RCC 7860 (cell line): ENCODE measurements at regions not wholly inside any gene's neighbourhood (a gene's known extent, or its start where the extent isn't known, plus 50 kb on each side); places are given as distances from the start of the nearest gene placed in this dataset.
"Not testable (repeated sequence)": the region's sequence is repeated elsewhere in the genome, so short reads cannot be mapped to it uniquely, and the experiment has no call there.

Experiments
- DNase-seq: peaks from one replicate; pipeline ENCODE4 v3.0.0-alpha.2; 2015; ENCODE audit warnings: low spot score
- FAIRE-seq: peaks from 2 replicates; lab custom pipeline; 2012; peaks lifted over from hg19 to GRCh38; lab: Jason Lieb, UNC

GRCh38 chr13:23947893-23948292 is 50.6 kb upstream of the C1QTNF9B start:
- DNase-seq (no peak), FAIRE-seq (no peak)

DNA sequence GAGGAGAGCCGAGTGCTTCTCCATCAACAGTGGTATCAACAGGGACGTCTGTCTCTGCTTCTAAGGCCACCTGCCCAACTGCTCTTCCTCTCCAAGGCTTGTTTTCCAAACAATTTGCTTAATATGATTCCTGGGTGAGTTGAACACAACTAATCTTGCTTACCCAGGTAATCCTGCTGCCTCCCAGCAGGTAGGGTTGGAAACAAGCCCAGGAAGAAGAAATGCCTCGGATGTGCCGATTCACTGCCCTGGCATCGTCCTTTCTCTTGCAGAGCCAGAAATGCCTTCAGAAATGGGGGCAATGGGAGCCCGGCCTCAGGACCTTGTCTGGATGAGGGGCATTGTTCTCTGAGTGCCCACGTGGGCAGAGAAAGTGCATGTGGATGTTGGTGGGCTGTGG is 51.9 kb upstream of the C1QTNF9B start:
- no peak for FAIRE-seq
- no peak for DNase-seq

GRCh38 chr13:23949736-23950135 is 52.4 kb upstream of the C1QTNF9B start:
- FAIRE-seq (no peak), DNase-seq (no peak)

DNA sequence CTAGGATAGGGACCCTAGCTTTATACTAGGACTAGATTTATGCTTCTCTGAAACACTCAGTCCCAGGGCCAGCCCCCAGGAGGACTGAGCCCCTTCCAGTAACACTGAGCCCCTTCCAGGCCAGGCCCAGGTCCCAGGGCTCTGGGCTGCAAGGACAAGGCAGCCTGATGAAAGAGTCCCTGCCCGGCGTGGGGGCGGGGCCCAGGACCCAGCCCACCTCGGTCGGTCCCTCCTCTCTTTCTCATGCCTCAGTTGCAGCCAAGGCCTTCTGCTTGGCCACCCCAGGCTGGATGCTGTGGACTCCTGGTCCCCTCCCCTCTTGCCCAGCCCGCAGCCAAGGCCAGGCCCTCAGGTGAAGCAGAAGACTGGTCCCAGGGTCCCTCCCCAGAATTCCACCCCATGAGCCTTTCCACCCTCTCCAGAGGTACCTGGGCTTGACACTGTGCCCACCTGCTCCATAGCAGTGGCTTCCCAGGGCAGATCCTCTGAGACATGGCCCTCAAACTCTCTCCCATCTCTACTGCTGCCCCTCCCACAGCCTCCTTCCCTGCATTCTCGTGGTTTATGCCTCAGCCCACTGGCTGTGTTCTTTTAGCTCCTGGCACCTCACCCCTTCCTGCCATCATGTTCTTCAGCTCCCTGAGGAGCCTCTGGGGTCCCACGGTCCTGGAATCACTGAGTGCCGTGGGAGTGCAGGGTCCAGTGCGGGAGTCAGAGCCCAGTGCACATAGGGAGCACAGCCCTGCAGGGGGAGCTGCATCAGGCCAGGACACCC is 53.6 kb upstream of the C1QTNF9B start:
- FAIRE-seq = no peak
- no peak for DNase-seq

GRCh38 chr13:23952796-23953195 is 55.5 kb upstream of the C1QTNF9B start:
- DNase-seq (no peak), FAIRE-seq (no peak)

- FAIRE-seq (no peak), DNase-seq (no peak)
Measured at GRCh38 chr13:23953860-23954512, 56.7 kb upstream of the C1QTNF9B start.

GRCh38 chr13:23955064-23955463 is 57.8 kb upstream of the C1QTNF9B start:
- no peak for FAIRE-seq
- DNase-seq = no peak

DNA sequence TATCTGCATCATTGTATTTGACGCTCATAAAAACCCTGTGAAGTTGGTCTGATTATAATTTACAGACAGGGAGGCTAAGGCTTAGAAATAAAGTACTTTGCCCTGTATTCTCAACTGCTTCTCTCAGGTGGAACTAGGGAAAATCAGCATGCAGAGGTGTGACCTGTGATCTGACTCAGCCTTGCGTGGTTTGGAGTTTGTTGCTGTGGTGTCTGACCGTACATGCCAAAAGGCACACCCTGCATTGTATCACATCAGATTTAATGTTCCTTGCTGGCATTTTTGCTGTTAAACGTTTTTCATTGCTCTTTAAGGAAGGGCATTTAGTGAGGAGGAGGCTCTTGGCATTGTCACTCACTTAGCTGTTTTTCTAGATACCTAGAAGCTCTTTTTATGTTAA is 58.8 kb upstream of the C1QTNF9B start:
- peak; percentile 83 for FAIRE-seq
- DNase-seq = peak; percentile 50

DNA sequence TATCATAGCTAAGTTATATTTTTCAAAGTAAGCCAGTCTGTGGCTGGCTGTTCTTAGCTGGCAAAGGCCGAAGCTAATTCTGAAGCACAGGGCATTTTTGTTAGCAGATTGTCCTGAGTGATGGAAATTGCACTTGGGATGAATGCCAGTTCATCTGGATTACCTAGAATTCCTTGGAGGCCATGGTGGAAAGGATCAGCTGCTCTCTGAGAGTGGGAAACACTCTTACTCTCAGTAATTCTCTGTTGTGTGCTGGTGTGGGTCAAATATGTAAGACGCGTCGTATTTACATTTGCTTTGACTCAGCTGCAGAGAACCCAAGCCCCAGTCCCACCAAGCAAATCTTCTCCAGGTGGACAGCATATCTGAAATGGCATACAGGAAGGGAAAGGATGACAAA is 60.7 kb upstream of the C1QTNF9B start:
- DNase-seq = no peak
- FAIRE-seq = no peak

DNA sequence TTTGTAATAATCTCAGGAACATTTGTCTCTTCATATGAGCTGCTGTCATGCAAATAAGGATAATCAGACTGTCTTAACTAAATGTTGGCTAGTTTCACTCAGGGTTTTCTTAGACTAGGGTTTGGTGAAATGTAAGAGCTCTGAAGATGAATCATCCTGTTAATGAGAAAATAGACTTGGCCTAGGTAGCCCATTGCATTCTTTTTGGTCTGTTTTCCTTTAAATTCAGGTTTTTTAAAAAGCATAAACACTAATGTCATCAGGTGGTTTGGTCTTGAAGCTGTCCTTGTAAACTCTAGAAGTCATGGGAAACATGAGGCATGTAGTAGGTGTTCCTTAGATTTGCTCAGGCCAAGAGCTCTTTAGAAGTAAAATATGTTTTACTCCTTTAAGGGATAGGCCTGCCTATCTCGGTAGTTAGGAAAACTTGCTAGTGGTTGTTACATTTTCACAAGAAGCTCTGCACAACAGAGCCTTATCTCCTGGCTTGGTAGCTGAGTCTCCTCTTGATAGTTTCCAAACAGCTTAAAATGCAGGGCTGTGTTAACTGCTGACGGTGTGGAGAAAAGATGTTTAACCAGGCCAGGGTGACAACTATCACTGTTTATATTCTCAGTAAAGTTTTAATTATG is 62.0 kb upstream of the C1QTNF9B start:
- FAIRE-seq (no peak), DNase-seq (no peak)

- DNase-seq (peak; percentile 37), FAIRE-seq (peak; percentile 36)
Measured at GRCh38 chr13:23960566-23961156, 63.4 kb upstream of the C1QTNF9B start.

- DNase-seq = no peak
- no peak for FAIRE-seq
Measured at GRCh38 chr13:23963184-23963931, 66.1 kb upstream of the C1QTNF9B start.

- FAIRE-seq = no peak
- DNase-seq = no peak
Measured at GRCh38 chr13:23963947-23964346, 66.6 kb upstream of the C1QTNF9B start.

DNA sequence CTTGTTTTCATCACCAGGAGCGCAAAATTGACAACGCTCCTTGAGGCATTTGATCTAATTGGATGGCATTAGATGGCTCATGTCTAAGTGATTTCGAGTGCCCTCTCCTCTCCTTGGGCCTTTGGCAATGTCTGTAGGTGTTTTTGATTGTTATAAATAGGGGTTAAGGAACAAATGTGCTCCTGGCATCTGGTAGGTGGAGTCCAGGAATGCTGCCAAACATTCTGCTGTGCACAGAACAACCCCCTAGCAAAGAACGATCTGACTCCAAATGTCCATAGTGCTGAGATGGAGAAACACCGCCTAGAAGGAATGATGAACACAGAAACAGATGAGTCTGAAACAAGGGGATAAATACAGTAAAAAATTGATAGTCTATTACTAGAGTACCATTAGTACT is 68.0 kb upstream of the C1QTNF9B start:
- FAIRE-seq (no peak), DNase-seq (no peak)

GRCh38 chr13:23966221-23966690 is 69.0 kb upstream of the C1QTNF9B start:
- FAIRE-seq (no peak), DNase-seq (no peak)

DNA sequence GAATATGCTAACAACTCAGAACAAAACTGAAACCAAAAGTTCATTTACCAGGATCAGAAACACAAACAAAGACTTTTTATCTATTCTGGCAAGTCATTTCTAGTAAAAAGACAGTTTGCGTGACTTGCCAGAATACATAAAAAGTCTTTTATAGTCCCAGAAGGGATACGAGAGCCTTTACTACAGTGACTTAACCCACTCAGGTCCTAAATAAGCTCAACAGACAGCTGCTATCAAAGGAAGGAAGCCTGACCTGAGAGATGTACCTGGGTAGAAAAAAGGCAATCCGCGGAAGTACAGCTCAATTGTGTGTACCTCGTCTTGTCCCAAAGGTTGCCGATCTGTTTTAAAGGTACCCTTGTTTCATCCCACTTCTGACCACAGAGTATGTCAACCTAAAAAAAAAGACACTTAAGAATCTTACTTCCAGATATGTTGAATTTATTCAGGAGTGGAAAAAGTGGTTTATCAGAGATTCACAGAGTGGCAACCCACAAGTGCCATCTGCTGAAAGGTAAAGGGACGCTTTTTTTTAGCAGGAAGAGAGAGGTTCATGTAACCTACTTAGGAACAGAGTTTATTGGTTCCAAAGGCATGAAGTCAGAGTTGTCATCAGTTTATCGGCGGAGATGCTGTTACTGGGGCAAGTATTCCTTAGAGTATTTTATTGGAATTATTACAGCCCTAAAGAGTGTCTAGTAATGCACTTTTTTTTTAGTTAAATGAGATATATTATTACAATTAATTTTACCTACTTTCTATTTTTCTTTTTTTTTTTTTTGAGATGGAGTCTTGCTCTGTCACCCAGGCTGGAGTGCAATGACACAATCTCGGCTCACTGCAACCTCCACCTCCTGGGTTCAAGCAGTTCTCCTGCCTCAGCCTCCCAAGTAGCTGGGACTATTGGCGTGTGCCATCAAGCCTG is 69.7 kb upstream of the C1QTNF9B start:
- FAIRE-seq (no peak), DNase-seq (no peak)

- FAIRE-seq, DNase-seq: not testable (repeated sequence)
Measured at GRCh38 chr13:23967792-23968191, 70.5 kb upstream of the C1QTNF9B start.

GRCh38 chr13:23969647-23970046 is 72.3 kb upstream of the C1QTNF9B start:
- FAIRE-seq = no peak

DNA sequence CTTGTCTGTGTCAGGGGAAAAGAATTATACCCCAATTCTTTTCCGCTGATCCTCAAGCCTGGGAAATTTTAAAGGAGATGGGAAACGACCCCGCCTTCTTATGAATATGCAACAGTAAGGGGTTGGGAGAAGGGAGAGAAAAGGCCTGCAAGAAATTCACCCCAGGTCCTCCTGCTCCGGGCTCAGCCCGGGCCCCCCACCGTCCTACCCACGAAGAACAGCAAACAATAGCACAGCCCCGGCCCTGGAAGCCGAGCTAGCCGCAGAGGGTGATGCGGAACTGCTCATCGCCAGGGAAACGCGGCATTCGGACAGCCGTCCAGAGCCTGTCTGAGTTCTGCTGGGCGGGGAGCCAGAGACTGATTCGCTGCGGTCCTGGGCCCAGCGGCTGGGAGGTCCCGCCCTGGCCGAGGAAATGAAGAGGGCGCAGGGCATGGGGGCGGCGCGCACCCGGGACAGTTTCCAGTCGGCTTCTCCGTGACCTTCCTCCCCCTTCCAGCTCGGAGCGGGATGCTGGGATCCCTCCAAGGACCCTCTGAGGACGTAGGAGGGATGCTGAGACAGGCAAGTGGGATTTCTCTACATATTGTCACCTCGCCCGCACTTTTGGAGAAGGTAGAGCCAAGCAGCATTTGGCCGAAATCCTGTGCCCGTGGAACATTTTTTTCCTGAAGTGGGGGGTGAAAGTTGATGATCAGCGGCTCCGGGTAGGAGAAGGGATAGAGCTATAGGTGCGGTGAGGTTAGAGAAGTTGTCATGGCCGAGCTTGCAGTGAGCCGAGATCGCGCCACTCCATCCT is 82.3 kb upstream of the C1QTNF9B start:
- DNase-seq (peak; percentile 61), FAIRE-seq (no peak)

More at GRCh38 chr13:23969647-23970046, 72.3 kb upstream of the C1QTNF9B start:
- DNase-seq = no peak
